IMR-90 (cell line): ENCODE measurements at regions not wholly inside any gene's neighbourhood (a gene's known extent, or its start where the extent isn't known, plus 50 kb on each side); places are given as distances from the start of the nearest gene placed in this dataset.

ENCODE experiments used
- POLR2A ChIP-seq: IDR thresholded peaks from 2 replicates; pipeline ENCODE4 v1.6.1; 2012; ENCODE audit warnings: mild to moderate bottlenecking, low read depth, low read length
- RFX5 ChIP-seq: IDR thresholded peaks from 2 replicates; pipeline ENCODE4 v1.8.0; 2012; ENCODE audit warnings: low read depth, mild to moderate bottlenecking, low read length, moderate library complexity

GRCh38 chr3:59580499-59580898, 530.7 kb upstream of the CFAP20DC start:
- TF ChIP-seq POLR2A (no peak), RFX5 (no peak)
